Endothelial cell of umbilical vein (primary cell): ENCODE measurements at regions not wholly inside any gene's neighbourhood (a gene's known extent, or its start where the extent isn't known, plus 50 kb on each side); places are given as distances from the start of the nearest gene placed in this dataset.

Source experiments
- BruUV-seq: library from RNA; stranded (reverse); fragments of 400-500 nt; replicated peaks from 2 replicates; lab custom pipeline; 2021; lab: Mats Ljungman, UMichigan
- CTCF ChIA-PET: fragments of 300-600, 350-600 bp; sonication (Branson Sonifier 250); formaldehyde crosslinking; loops from one replicate; lab custom pipeline; 2021; ENCODE audit warnings: antibody characterized with exemption, inconsistent platforms; lab: Charles Lee
- POLR2A ChIA-PET: fragments of 300-600, 350-600 bp; sonication (Branson Sonifier 250); formaldehyde crosslinking; loops from one replicate; lab custom pipeline; 2021; ENCODE audit warnings: antibody characterized with exemption, inconsistent platforms; lab: Charles Lee
- DNase-seq: peaks from one replicate; pipeline ENCODE4 v3.0.0-alpha.2; 2011; ENCODE audit warnings: low read depth, low spot score
- FAIRE-seq: peaks from 2 replicates; lab custom pipeline; 2011; peaks lifted over from hg19 to GRCh38; lab: Jason Lieb, UNC
- H2AFZ ChIP-seq: 2 replicates; pipeline ENCODE4 v1.6.0; 2012; ENCODE audit warnings: low read depth, low read length, control low read depth, inconsistent platforms
- H3K27ac ChIP-seq: 2 replicates; pipeline ENCODE4 v1.5.1; 2011; ENCODE audit warnings: low read depth, mild to moderate bottlenecking, control low read depth, low read length, moderate library complexity; ENCODE audit not compliant: insufficient read depth
- H3K27me3 ChIP-seq, 2 experiments: 2 replicates each; pipeline versions ENCODE4 v1.6.0 to v1.6.1; 2011; ENCODE audit warnings: low read length in 2 of 2, mixed read lengths in 1 of 2; ENCODE audit not compliant: control insufficient read depth in 2 of 2, insufficient read depth in 2 of 2
- H3K36me3 ChIP-seq, 2 experiments: 2 replicates in 1 of 2; 3 replicates in 1 of 2; pipeline ENCODE4 v1.5.1; 2011; ENCODE audit warnings: low read length in 2 of 2, mild to moderate bottlenecking in 1 of 2, moderate library complexity in 1 of 2; ENCODE audit not compliant: control insufficient read depth in 2 of 2, insufficient read depth in 2 of 2; ENCODE audit errors: extremely low read depth in 1 of 2
- H3K4me1 ChIP-seq: 3 replicates; pipeline ENCODE4 v1.5.1; 2011; ENCODE audit warnings: mild to moderate bottlenecking, low read length; ENCODE audit not compliant: control insufficient read depth, insufficient read depth; ENCODE audit errors: extremely low read depth
- H3K4me2 ChIP-seq: 2 replicates; pipeline ENCODE4 v1.6.1; 2011; ENCODE audit warnings: low read length, control low read depth, mixed read lengths; ENCODE audit not compliant: insufficient read depth
- H3K4me3 ChIP-seq, 3 experiments: fragments of 200-600 bp in 1 of 3; sonication (generic), shearing (Covaris generic) in 1 of 3; replicated peaks in 1 of 3; 2 replicates each; pipeline ENCODE4 v1.5.1; 2011 to 2016; ENCODE audit warnings: control low read depth in 3 of 3, low read length in 3 of 3, mild to moderate bottlenecking in 2 of 3, inconsistent platforms in 1 of 3, low read depth in 1 of 3, moderate library complexity in 1 of 3; ENCODE audit not compliant: insufficient read depth in 1 of 3
- H3K79me2 ChIP-seq: 2 replicates; pipeline ENCODE4 v1.6.0; 2012; ENCODE audit warnings: low read length, inconsistent platforms; ENCODE audit not compliant: control insufficient read depth, insufficient read depth
- H3K9ac ChIP-seq: replicated peaks from 2 replicates; pipeline ENCODE3; 2011; ENCODE audit warnings: low read length, control low read depth; ENCODE audit not compliant: insufficient read depth; ENCODE audit errors: extremely low read depth
- H3K9me1 ChIP-seq: replicated peaks from 3 replicates; pipeline ENCODE4 v1.6.0; 2011; ENCODE audit warnings: mild to moderate bottlenecking, low read length; ENCODE audit not compliant: control insufficient read depth, insufficient read depth; ENCODE audit errors: extremely low read depth
- H3K9me3 ChIP-seq: replicated peaks from 2 replicates; pipeline ENCODE4 v1.5.1; 2012; ENCODE audit warnings: low read length, inconsistent platforms; ENCODE audit not compliant: control insufficient read depth, insufficient read depth
- H4K20me1 ChIP-seq: replicated peaks from 2 replicates; pipeline ENCODE3; 2011; ENCODE audit warnings: mild to moderate bottlenecking, low read length; ENCODE audit not compliant: control insufficient read depth, insufficient read depth; ENCODE audit errors: extremely low read depth
- EZH2 ChIP-seq: IDR thresholded peaks from 2 replicates; pipeline ENCODE4 v1.6.1; 2012; ENCODE audit warnings: borderline replicate concordance, low read depth, mild to moderate bottlenecking, moderate library complexity, low read length, inconsistent platforms; ENCODE audit not compliant: severe bottlenecking
- FOS ChIP-seq: IDR thresholded peaks from 2 replicates; pipeline ENCODE4 v1.6.1; 2011; ENCODE audit warnings: mild to moderate bottlenecking, low read length, moderate library complexity, borderline replicate concordance; ENCODE audit not compliant: insufficient read depth
- GATA2 ChIP-seq: IDR thresholded peaks from 2 replicates; pipeline ENCODE4 v1.7.0; 2011; ENCODE audit warnings: low read depth, mild to moderate bottlenecking, moderate library complexity, mixed read lengths, low read length; ENCODE audit not compliant: insufficient read length, insufficient read depth
- JUN ChIP-seq: IDR thresholded peaks from 2 replicates; pipeline ENCODE4 v1.6.1; 2011; ENCODE audit warnings: borderline replicate concordance, low read depth; ENCODE audit not compliant: insufficient read length, insufficient read depth
- MYC ChIP-seq: IDR thresholded peaks from one replicate; pipeline ENCODE4 v1.6.1; 2011; ENCODE audit warnings: mild to moderate bottlenecking, low read depth, low read length
- POLR2A ChIP-seq: IDR thresholded peaks from 2 replicates; pipeline ENCODE4 v1.6.1; 2012; ENCODE audit warnings: low read depth, mild to moderate bottlenecking, control low read depth, low read length
- POLR2AphosphoS5 ChIP-seq: IDR thresholded peaks from 2 replicates; pipeline ENCODE4 v1.6.1; 2012; ENCODE audit warnings: low read depth, mild to moderate bottlenecking, control low read depth, low read length, moderate library complexity; ENCODE audit not compliant: insufficient read depth
- dilution Hi-C: fragments of 300-500 bp; cut with MboI; formaldehyde crosslinking; loops from one replicate; pipeline ENCODE4 v1.15.0; 2019; ENCODE audit warnings: low sequenced_read_pairs; ENCODE audit not compliant: extremely low pct_ligation_motif_present
- intact Hi-C: fragments of 100-400 bp; cut with micrococcal nuclease; formaldehyde crosslinking; loops from one replicate; pipeline ENCODE4 v1.10.0; 2022
- TF ChIP-seq, protein P1 (sequence below), 2 donors: IDR thresholded peaks; 1 replicate in 1 of 2; 2 replicates in 1 of 2; pipeline ENCODE4 v1.5.1; 2011; ENCODE audit warnings: low read length in 2 of 2, mild to moderate bottlenecking in 2 of 2, moderate library complexity in 2 of 2, control low read depth in 1 of 2, inconsistent platforms in 1 of 2, low read depth in 1 of 2; ENCODE audit not compliant: insufficient read depth in 1 of 2; ENCODE audit errors: extremely low read depth in 1 of 2
- TF ChIP-seq, protein P2 (sequence below): IDR thresholded peaks from 2 replicates; pipeline ENCODE4 v1.6.1; 2011; ENCODE audit not compliant: insufficient read depth, insufficient read length

- TF ChIP-seq POLR2AphosphoS5 (no peak), POLR2A (no peak), JUN (no peak), GATA2 (no peak), MYC (no peak), EZH2 (no peak), FOS (no peak)
- TF ChIP-seq, protein P1, sequence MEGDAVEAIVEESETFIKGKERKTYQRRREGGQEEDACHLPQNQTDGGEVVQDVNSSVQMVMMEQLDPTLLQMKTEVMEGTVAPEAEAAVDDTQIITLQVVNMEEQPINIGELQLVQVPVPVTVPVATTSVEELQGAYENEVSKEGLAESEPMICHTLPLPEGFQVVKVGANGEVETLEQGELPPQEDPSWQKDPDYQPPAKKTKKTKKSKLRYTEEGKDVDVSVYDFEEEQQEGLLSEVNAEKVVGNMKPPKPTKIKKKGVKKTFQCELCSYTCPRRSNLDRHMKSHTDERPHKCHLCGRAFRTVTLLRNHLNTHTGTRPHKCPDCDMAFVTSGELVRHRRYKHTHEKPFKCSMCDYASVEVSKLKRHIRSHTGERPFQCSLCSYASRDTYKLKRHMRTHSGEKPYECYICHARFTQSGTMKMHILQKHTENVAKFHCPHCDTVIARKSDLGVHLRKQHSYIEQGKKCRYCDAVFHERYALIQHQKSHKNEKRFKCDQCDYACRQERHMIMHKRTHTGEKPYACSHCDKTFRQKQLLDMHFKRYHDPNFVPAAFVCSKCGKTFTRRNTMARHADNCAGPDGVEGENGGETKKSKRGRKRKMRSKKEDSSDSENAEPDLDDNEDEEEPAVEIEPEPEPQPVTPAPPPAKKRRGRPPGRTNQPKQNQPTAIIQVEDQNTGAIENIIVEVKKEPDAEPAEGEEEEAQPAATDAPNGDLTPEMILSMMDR (IDR thresholded peaks at IDR 0.05; ENCODE audit: extremely low read depth in 1 of 2, insufficient read depth in 1 of 2, low read depth in 1 of 2, low read length in 2 of 2), result no peak
- TF ChIP-seq, protein P2, sequence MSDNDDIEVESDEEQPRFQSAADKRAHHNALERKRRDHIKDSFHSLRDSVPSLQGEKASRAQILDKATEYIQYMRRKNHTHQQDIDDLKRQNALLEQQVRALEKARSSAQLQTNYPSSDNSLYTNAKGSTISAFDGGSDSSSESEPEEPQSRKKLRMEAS, result no peak
- H3K9me3 ChIP-seq, result no peaks in the 10 kb centered on the region
- no TSS peak for BruUV-seq
- ChIA-PET POLR2A (no interaction called here), CTCF (no interaction called here)
- H3K4me1 ChIP-seq, result no peaks in the 10 kb centered on the region
- dilution Hi-C loops (no loop called here), intact Hi-C loops (no loop called here)
- FAIRE-seq (no peak), DNase-seq (no peak)
- no peak overlapping the region for H3K9ac ChIP-seq
- H3K27me3 ChIP-seq, result no peaks in the 10 kb centered on the region
- no peak overlapping the region for H3K4me2 ChIP-seq
- no peaks in the 10 kb centered on the region for H3K79me2 ChIP-seq
- H3K9me1 ChIP-seq, result no peaks in the 10 kb centered on the region
- H2AFZ ChIP-seq, result no peak overlapping the region
- no peak overlapping the region for H3K27ac ChIP-seq
- H3K4me3 ChIP-seq, result no peak overlapping the region
- H3K36me3 ChIP-seq, result no peaks in the 10 kb centered on the region
- no peaks in the 10 kb centered on the region for H4K20me1 ChIP-seq
These were observed 264.6 kb downstream of the ADGRD1 start for GRCh38 chr12:131218026-131218922.
